ENCODE measurements at regions not wholly inside any gene's neighbourhood (a gene's known extent, or its start where the extent isn't known, plus 50 kb on each side); places are given as distances from the start of the nearest gene placed in this dataset.

GRCh38 chr5:110104060-110104725 is 414.5 kb downstream of the MAN2A1 start:
- Histone ChIP-seq H3K36me3 (ENCODE audit: insufficient read depth, low read length) (no peaks in the 10 kb centered on the region), H3K27ac (ENCODE audit: low read length) (peak overlapping the region; percentile 31), H3K4me2 (ENCODE audit: insufficient read depth, low read length) (peak overlapping the region; percentile 21; the same call in 1 of the 2 replicates), H3K9me3 (ENCODE audit: insufficient read depth, low read length, severe bottlenecking) (no peaks in the 10 kb centered on the region), H2AFZ (ENCODE audit: low read depth, low read length) (peak overlapping the region; percentile 28; the same call in 1 of the 2 replicates), H3K79me2 (ENCODE audit: insufficient read depth, low read length) (no peaks in the 10 kb centered on the region), H3K4me1 (ENCODE audit: insufficient read depth, low read length) (peaks cover 27% of the 10 kb centered on the region), H3K9ac (ENCODE audit: low read depth, low read length) (no peak overlapping the region; the same call in 1 of the 2 replicates), H4K20me1 (ENCODE audit: insufficient read depth, low read length) (no peaks in the 10 kb centered on the region), H3K27me3 (ENCODE audit: insufficient read depth, low read length, poor library complexity) (no peaks in the 10 kb centered on the region), H3K4me3 (ENCODE audit: low read depth in 1 of 2, low read length in 2 of 2) (no peak overlapping the region)
- TF ChIP-seq EZH2 (IDR thresholded peaks at IDR 0.05; ENCODE audit: borderline replicate concordance, low read depth, low read length, severe bottlenecking), result no peak
- peak; percentile 47 for DNase-seq
- ATAC-seq (ENCODE audit: insufficient read depth, low read depth), result peak; percentile 60

GRCh38 chr5:110104726-110105669 is 415.3 kb downstream of the MAN2A1 start:
- ATAC-seq (ENCODE audit: insufficient read depth, low read depth) (peak; percentile 73), DNase-seq (peak; percentile 47)
- no peak overlapping the region for H3K4me3 ChIP-seq (ENCODE audit: low read depth in 1 of 2, low read length in 2 of 2)
- no peaks in the 10 kb centered on the region for H4K20me1 ChIP-seq (ENCODE audit: insufficient read depth, low read length)
- no peaks in the 10 kb centered on the region for H3K27me3 ChIP-seq (ENCODE audit: insufficient read depth, low read length, poor library complexity)
- H2AFZ ChIP-seq (ENCODE audit: low read depth, low read length), result peak overlapping the region; percentile 28; the same call in 1 of the 2 replicates
- no peaks in the 10 kb centered on the region for H3K9me3 ChIP-seq (ENCODE audit: insufficient read depth, low read length, severe bottlenecking)
- no peak overlapping the region; the same call in 1 of the 2 replicates for H3K9ac ChIP-seq (ENCODE audit: low read depth, low read length)
- no peaks in the 10 kb centered on the region for H3K36me3 ChIP-seq (ENCODE audit: insufficient read depth, low read length)
- H3K4me1 ChIP-seq (ENCODE audit: insufficient read depth, low read length), result peaks cover 27% of the 10 kb centered on the region
- H3K4me2 ChIP-seq (ENCODE audit: insufficient read depth, low read length), result no peak overlapping the region
- TF ChIP-seq, protein P1, sequence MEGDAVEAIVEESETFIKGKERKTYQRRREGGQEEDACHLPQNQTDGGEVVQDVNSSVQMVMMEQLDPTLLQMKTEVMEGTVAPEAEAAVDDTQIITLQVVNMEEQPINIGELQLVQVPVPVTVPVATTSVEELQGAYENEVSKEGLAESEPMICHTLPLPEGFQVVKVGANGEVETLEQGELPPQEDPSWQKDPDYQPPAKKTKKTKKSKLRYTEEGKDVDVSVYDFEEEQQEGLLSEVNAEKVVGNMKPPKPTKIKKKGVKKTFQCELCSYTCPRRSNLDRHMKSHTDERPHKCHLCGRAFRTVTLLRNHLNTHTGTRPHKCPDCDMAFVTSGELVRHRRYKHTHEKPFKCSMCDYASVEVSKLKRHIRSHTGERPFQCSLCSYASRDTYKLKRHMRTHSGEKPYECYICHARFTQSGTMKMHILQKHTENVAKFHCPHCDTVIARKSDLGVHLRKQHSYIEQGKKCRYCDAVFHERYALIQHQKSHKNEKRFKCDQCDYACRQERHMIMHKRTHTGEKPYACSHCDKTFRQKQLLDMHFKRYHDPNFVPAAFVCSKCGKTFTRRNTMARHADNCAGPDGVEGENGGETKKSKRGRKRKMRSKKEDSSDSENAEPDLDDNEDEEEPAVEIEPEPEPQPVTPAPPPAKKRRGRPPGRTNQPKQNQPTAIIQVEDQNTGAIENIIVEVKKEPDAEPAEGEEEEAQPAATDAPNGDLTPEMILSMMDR (IDR thresholded peaks at IDR 0.05; ENCODE audit: borderline replicate concordance, extremely low read depth, low read length, poor library complexity, severe bottlenecking), result no peak
- TF ChIP-seq EZH2 (IDR thresholded peaks at IDR 0.05; ENCODE audit: borderline replicate concordance, low read depth, low read length, severe bottlenecking), result no peak
- no peaks in the 10 kb centered on the region for H3K79me2 ChIP-seq (ENCODE audit: insufficient read depth, low read length)
- peak overlapping the region; percentile 31 for H3K27ac ChIP-seq (ENCODE audit: low read length)

GRCh38 chr5:110105692-110106091 is 416.0 kb downstream of the MAN2A1 start:
- Histone ChIP-seq H3K9ac (ENCODE audit: low read depth, low read length) (no peak overlapping the region), H2AFZ (ENCODE audit: low read depth, low read length) (no peak overlapping the region), H3K36me3 (ENCODE audit: insufficient read depth, low read length) (no peaks in the 10 kb centered on the region), H3K27ac (ENCODE audit: low read length) (peak overlapping the region; percentile 31), H4K20me1 (ENCODE audit: insufficient read depth, low read length) (no peaks in the 10 kb centered on the region), H3K4me2 (ENCODE audit: insufficient read depth, low read length) (no peak overlapping the region), H3K79me2 (ENCODE audit: insufficient read depth, low read length) (no peaks in the 10 kb centered on the region), H3K9me3 (ENCODE audit: insufficient read depth, low read length, severe bottlenecking) (no peaks in the 10 kb centered on the region), H3K27me3 (ENCODE audit: insufficient read depth, low read length, poor library complexity) (no peaks in the 10 kb centered on the region), H3K4me1 (ENCODE audit: insufficient read depth, low read length) (peaks cover 27% of the 10 kb centered on the region), H3K4me3 (ENCODE audit: low read depth in 1 of 2, low read length in 2 of 2) (no peak overlapping the region)
- no peak for DNase-seq
- TF ChIP-seq EZH2 (IDR thresholded peaks at IDR 0.05; ENCODE audit: borderline replicate concordance, low read depth, low read length, severe bottlenecking), result no peak
- TF ChIP-seq, protein P1 (IDR thresholded peaks at IDR 0.05; ENCODE audit: borderline replicate concordance, extremely low read depth, low read length, poor library complexity, severe bottlenecking), result no peak
- ATAC-seq (ENCODE audit: insufficient read depth, low read depth), result no peak

DNA sequence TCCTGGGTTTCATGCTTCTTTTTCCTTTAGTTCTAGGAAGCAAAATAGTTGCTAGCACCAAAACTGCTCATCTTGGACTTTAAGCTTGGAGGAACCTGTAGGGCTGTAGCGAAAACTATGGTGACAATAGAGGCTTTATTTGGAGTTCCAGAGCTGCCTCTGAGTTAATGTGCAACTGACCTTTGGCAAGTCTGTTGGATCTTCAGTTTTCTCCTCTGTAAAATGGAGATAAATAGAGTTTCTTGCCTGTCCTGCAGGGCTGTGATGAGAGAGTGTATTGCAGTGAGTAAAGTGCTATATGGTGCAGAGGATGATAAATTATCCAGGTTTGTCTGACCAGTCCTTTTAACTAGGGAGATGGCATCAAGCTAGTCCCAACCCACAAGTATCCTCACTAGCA is 417.0 kb downstream of the MAN2A1 start:
- H3K4me1 ChIP-seq (ENCODE audit: insufficient read depth, low read length), result peaks cover 27% of the 10 kb centered on the region
- no peak overlapping the region for H3K27ac ChIP-seq (ENCODE audit: low read length)
- H4K20me1 ChIP-seq (ENCODE audit: insufficient read depth, low read length), result no peaks in the 10 kb centered on the region
- no peaks in the 10 kb centered on the region for H3K9me3 ChIP-seq (ENCODE audit: insufficient read depth, low read length, severe bottlenecking)
- DNase-seq (no peak), ATAC-seq (ENCODE audit: insufficient read depth, low read depth) (no peak)
- no peaks in the 10 kb centered on the region for H3K79me2 ChIP-seq (ENCODE audit: insufficient read depth, low read length)
- no peak overlapping the region for H3K4me3 ChIP-seq (ENCODE audit: low read depth in 1 of 2, low read length in 2 of 2)
- no peaks in the 10 kb centered on the region for H3K27me3 ChIP-seq (ENCODE audit: insufficient read depth, low read length, poor library complexity)
- TF ChIP-seq, protein P1 (IDR thresholded peaks at IDR 0.05; ENCODE audit: borderline replicate concordance, extremely low read depth, low read length, poor library complexity, severe bottlenecking), result no peak
- TF ChIP-seq EZH2 (IDR thresholded peaks at IDR 0.05; ENCODE audit: borderline replicate concordance, low read depth, low read length, severe bottlenecking), result no peak
- no peaks in the 10 kb centered on the region for H3K36me3 ChIP-seq (ENCODE audit: insufficient read depth, low read length)
- no peak overlapping the region for H3K9ac ChIP-seq (ENCODE audit: low read depth, low read length)
- no peak overlapping the region for H3K4me2 ChIP-seq (ENCODE audit: insufficient read depth, low read length)
- H2AFZ ChIP-seq (ENCODE audit: low read depth, low read length), result no peak overlapping the region

All from DND-41 (cell line).